ENCODE measurements at regions not wholly inside any gene's neighbourhood (a gene's known extent, or its start where the extent isn't known, plus 50 kb on each side); places are given as distances from the start of the nearest gene placed in this dataset.
"Not testable (repeated sequence)": the region's sequence is repeated elsewhere in the genome, so short reads cannot be mapped to it uniquely, and the experiment has no call there.

- no peak for ATAC-seq
- Mint-ChIP-seq H3K36me3 (no peaks in the 10 kb centered on the region), H3K27ac (no peak overlapping the region), H3K9me3 (no peaks in the 10 kb centered on the region)
- peak in 1 of 2 donors; percentile 51 for DNase-seq (ENCODE audit: low spot score in 2 of 2)
Observed at GRCh38 chr5:1734271-1734907, 65.2 kb downstream of the MRPL36 start.

DNA sequence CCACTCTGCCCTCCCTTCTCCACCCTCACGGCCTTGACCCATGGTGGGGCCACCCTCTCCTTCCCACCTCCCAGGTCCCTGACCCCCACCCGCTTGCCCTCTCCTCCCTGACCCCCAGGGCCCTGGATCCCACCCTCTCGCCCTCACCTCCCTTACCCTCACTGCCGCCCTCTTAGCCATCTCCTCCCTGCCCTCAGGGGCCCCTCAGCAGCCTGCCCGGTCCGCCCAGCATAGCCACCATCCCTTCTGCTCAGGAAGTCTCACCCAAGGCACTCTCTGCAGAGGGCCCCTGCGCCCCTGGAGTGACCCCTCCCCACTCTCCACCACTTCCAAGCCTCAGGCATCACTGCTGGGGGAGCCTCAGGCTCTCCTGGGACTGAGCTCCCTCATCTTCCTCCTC lies 66.3 kb downstream of the MRPL36 start:
- Mint-ChIP-seq H3K27ac (no peak overlapping the region), H3K9me3 (no peaks in the 10 kb centered on the region), H3K36me3 (no peaks in the 10 kb centered on the region)
- DNase-seq (ENCODE audit: low spot score in 2 of 2) (no peak), ATAC-seq (no peak)

DNA sequence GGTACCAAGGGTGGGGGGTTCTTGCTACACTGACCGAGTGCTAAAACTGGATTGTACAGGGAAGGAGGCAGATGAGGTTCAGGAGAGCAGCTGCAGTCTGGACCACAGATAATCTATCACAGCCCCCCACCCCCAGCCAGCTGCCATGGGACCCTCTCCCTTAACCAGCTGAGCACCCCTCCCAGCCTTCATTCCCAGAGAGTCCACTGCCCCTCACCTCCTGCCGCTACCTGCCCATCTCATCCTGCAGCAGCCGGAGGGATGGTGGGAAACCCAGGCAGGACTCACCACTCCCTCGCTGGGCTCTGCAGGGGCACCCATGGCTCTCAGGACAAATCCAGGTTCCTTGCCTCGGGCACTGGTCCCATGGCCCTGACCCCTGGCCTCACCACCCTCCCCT lies 66.7 kb downstream of the MRPL36 start:
- Mint-ChIP-seq H3K27ac (no peak overlapping the region), H3K9me3 (no peaks in the 10 kb centered on the region), H3K36me3 (no peaks in the 10 kb centered on the region)
- DNase-seq (ENCODE audit: low spot score in 2 of 2) (no peak), ATAC-seq (no peak)

GRCh38 chr5:1732238-1732941 lies 67.2 kb downstream of the MRPL36 start:
- H3K27ac Mint-ChIP-seq: no peak overlapping the region
- no peaks in the 10 kb centered on the region for H3K9me3 Mint-ChIP-seq
- H3K36me3 Mint-ChIP-seq: no peaks in the 10 kb centered on the region
- peak in 1 of 2 donors; percentile 50 for DNase-seq (ENCODE audit: low spot score in 2 of 2)
- ATAC-seq: no peak

- not testable (repeated sequence) for H3K27ac Mint-ChIP-seq; H3K9me3 Mint-ChIP-seq; H3K36me3 Mint-ChIP-seq; ATAC-seq; DNase-seq (ENCODE audit: low spot score in 2 of 2)
Observed at GRCh38 chr5:1731855-1732237, 67.8 kb downstream of the MRPL36 start.

DNA sequence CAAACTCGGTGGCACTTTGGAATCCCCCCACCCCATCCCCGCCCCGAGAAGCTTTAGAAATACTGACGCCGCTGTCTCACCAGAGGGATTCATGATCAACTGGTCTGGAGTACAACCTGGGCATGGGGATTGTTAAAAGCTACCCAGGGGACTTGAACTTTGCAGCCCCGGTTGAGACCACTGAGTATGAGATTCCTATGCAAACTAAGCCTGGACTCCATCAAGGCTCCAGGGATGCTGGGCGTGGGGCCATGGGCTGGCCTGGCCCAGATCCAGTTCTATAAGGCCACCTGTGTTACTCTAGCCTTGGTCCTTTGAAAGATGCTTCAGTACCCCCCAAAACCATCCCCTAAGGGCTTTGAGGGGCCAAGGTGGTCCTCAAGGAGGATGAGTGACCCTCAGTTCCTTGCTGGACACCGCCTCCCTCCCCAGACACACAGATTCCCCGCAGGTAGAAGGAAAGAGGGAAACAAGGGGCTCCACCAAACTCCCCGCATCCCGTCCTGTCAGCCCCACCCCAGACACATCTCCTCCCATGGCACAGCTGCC lies 68.5 kb downstream of the MRPL36 start:
- Mint-ChIP-seq H3K27ac (no peak overlapping the region), H3K9me3 (no peaks in the 10 kb centered on the region), H3K36me3 (no peaks in the 10 kb centered on the region)
- ATAC-seq (no peak), DNase-seq (ENCODE audit: low spot score in 2 of 2) (no peak)

GRCh38 chr5:1730487-1730847 lies 69.2 kb downstream of the MRPL36 start:
- no peaks in the 10 kb centered on the region for H3K9me3 Mint-ChIP-seq
- no peak for ATAC-seq
- H3K36me3 Mint-ChIP-seq: no peaks in the 10 kb centered on the region
- no peak for DNase-seq (ENCODE audit: low spot score in 2 of 2)
- no peak overlapping the region for H3K27ac Mint-ChIP-seq

GRCh38 chr5:1729641-1730486 lies 69.8 kb downstream of the MRPL36 start:
- peak in 1 of 2 donors; percentile 44 for DNase-seq (ENCODE audit: low spot score in 2 of 2)

GRCh38 chr5:1728846-1729245 lies 70.8 kb downstream of the MRPL36 start:
- no peaks in the 10 kb centered on the region for H3K36me3 Mint-ChIP-seq
- DNase-seq (ENCODE audit: low spot score in 2 of 2) (peak in 1 of 2 donors; percentile 25), ATAC-seq (no peak)

More at GRCh38 chr5:1729641-1730486, 69.8 kb downstream of the MRPL36 start:
- H3K27ac Mint-ChIP-seq: no peak overlapping the region
- H3K9me3 Mint-ChIP-seq: no peaks in the 10 kb centered on the region
- ATAC-seq: no peak
- no peaks in the 10 kb centered on the region for H3K36me3 Mint-ChIP-seq

DNA sequence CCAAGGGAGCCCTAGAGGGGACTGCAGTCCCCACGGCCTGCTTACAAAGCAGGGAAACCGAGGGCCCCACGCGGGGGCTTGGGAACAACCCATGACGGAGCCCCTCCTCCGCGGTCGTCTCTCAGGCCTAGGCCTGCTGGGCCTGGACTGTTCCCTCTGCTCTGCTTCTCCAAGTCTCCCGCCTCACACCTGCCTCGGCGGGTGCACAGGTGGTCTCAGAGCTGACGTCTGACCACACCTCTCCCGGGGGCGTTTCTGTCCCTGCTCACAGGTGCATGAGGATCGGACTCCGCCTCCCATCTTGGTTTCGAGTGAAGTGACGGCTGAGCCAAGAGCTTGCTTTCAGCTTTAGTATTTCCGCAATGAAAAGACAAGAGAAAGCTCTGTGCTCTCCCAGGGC lies 72.1 kb downstream of the MRPL36 start:
- peak in 1 of 2 donors; percentile 44 for DNase-seq (ENCODE audit: low spot score in 2 of 2)
- no peaks in the 10 kb centered on the region for H3K36me3 Mint-ChIP-seq
- H3K27ac Mint-ChIP-seq: no peak overlapping the region
- H3K9me3 Mint-ChIP-seq: no peaks in the 10 kb centered on the region
- no peak for ATAC-seq

More at GRCh38 chr5:1728846-1729245, 70.8 kb downstream of the MRPL36 start:
- no peak overlapping the region for H3K27ac Mint-ChIP-seq
- no peaks in the 10 kb centered on the region for H3K9me3 Mint-ChIP-seq

- DNase-seq (ENCODE audit: low spot score in 2 of 2) (no peak), ATAC-seq (no peak)
- Mint-ChIP-seq H3K36me3 (no peaks in the 10 kb centered on the region), H3K27ac (no peak overlapping the region), H3K9me3 (no peaks in the 10 kb centered on the region)
Observed at GRCh38 chr5:1726956-1727355, 72.7 kb downstream of the MRPL36 start.

DNA sequence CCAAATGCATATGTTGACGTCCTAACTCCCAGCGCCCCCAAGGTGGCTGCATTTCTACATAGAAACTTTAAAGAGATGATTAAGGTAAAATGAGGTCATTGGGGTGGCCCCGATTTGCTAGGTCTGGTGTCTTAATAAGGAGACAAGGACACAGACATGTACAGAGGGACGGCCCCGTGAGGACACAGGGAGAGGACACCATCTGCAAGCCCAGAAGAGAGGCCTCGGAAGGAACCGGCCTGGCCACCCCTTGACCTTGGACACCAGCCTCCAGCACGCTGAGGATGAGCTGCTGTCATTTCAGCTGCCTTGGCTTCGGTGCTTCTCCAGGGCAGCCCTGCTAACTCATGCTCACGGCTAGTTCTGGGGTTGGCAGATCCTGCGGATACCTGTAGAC lies 73.2 kb downstream of the MRPL36 start:
- no peak for ATAC-seq
- H3K36me3 Mint-ChIP-seq: no peaks in the 10 kb centered on the region
- H3K9me3 Mint-ChIP-seq: no peaks in the 10 kb centered on the region
- H3K27ac Mint-ChIP-seq: no peak overlapping the region
- peak in 1 of 2 donors; percentile 39 for DNase-seq (ENCODE audit: low spot score in 2 of 2)

DNA sequence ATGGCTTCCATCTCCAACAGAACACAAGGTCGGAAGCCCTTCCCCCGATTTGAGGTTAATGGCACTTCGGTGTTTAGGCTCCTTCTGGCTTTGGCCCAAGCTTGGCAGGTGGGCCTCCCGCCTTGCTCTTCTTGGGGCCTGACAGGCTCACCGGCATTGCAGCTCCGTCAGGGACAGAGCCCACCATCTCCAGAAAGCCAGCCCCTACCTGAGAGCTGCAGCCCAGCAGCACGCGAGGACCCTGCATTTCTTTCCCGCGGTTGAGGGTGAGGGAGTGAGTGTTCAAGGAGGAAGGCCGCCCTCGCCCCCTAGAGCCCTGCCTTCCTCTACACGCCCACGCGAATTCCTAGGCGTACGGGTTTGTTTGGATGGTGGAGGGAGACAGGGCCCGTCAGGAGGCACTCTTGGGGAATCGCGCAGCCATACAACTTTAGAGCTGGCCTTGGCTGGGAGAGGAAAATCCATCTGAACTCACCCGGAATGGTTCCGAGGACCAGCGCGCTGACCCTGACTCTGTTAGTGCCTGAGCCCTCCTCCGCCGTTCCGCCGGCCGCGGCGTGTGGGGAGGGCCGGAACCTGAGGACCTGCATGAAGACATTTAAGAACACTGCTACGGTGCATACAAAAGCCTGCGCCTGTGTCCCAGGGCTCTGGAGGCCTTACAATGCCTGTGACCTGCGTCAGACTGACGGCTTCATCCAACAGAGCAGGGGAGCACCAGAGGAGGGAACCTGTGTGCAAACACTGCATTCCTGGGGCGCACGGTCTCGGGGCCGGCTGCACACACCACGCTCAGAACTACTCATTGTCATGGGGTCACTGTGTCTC lies 73.8 kb downstream of the MRPL36 start:
- Mint-ChIP-seq H3K9me3 (no peaks in the 10 kb centered on the region), H3K36me3 (no peaks in the 10 kb centered on the region), H3K27ac (no peak overlapping the region)
- no peak for ATAC-seq
- peak in 1 of 2 donors; percentile 30 for DNase-seq (ENCODE audit: low spot score in 2 of 2)

- ATAC-seq: peak; percentile 11 to 77
- H3K36me3 Mint-ChIP-seq: no peaks in the 10 kb centered on the region
- H3K9me3 Mint-ChIP-seq: no peaks in the 10 kb centered on the region
- peak in 1 of 2 donors; percentile 48 for DNase-seq (ENCODE audit: low spot score in 2 of 2)
- no peak overlapping the region for H3K27ac Mint-ChIP-seq
Observed at GRCh38 chr5:1724822-1725602, 74.6 kb downstream of the MRPL36 start.

GRCh38 chr5:1723957-1724821 lies 75.4 kb downstream of the MRPL36 start:
- Mint-ChIP-seq H3K36me3 (peaks cover 0 to 5% of the 10 kb centered on the region in 2 donors), H3K9me3 (peaks cover 6 to 7% of the 10 kb centered on the region in 2 donors), H3K27ac (no peak overlapping the region)
- peak in 1 of 2 donors; percentile 42 for DNase-seq (ENCODE audit: low spot score in 2 of 2)
- no peak for ATAC-seq

Data from activated naive CD4-positive, alpha-beta T cell treated with anti-CD3 and anti-CD28 coated beads, Interleukin-2, amount 50 U/mL, for 72 hours (primary cell).